Testis (tissue), 2 donors: ENCODE measurements at regions not wholly inside any gene's neighbourhood (a gene's known extent, or its start where the extent isn't known, plus 50 kb on each side); places are given as distances from the start of the nearest gene placed in this dataset.

ENCODE experiments used
- CTCF ChIP-seq, 3 experiments: fragments of 450-650 bp in 2 of 3; fragments of 200-600 bp in 1 of 3; sonication (generic) in 1 of 3; IDR thresholded peaks; one replicate each; pipeline ENCODE4 v1.5.1; 2016 to 2019; ENCODE audit warnings: antibody characterized with exemption in 3 of 3, mild to moderate bottlenecking in 2 of 3, moderate library complexity in 1 of 3
- POLR2A ChIP-seq: fragments of 450-650 bp; IDR thresholded peaks from one replicate; pipeline ENCODE4 v1.6.1; 2017; ENCODE audit warnings: antibody characterized with exemption, mild to moderate bottlenecking, moderate library complexity

DNA sequence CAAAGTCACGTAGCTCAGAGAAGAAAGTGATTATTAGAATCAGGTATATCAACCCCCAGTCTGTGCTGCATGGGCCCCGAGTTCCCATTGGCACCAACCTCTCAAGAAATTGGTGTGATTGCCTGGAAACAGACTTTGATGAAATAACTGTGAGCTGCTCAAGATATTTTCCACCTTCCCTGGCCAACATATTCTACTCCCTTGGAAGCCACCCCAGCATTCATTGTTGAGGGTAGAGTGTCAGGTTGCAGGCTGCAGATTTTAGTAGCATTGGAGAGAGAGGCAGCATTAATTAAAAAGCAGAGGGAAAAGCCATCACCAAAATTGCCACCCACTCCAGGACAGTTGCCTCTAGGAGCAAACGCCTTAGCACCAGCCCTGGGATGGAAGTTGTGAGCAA is 154.2 kb upstream of the TNPO1 start:
- TF ChIP-seq CTCF (IDR thresholded peaks at IDR 0.05): no peak
- no peak for TF ChIP-seq POLR2A
